Keratinocyte (primary cell): ENCODE measurements at regions not wholly inside any gene's neighbourhood (a gene's known extent, or its start where the extent isn't known, plus 50 kb on each side); places are given as distances from the start of the nearest gene placed in this dataset.

Source experiments
- DNase-seq: peaks from one replicate; pipeline ENCODE4 v3.0.0-alpha.2; 2011; ENCODE audit warnings: low read depth, missing footprints, low spot score
- FAIRE-seq: peaks from 2 replicates; lab custom pipeline; 2011; peaks lifted over from hg19 to GRCh38; lab: Jason Lieb, UNC
- H2AFZ ChIP-seq: 2 replicates; pipeline ENCODE4 v1.6.0; 2012; ENCODE audit warnings: low read length, control low read depth, inconsistent platforms; ENCODE audit not compliant: control insufficient read depth
- H3K27ac ChIP-seq: 2 replicates; pipeline ENCODE4 v1.5.1; 2011; ENCODE audit warnings: low read length; ENCODE audit not compliant: control insufficient read depth, insufficient read depth
- H3K27me3 ChIP-seq: 3 replicates; pipeline ENCODE4 v1.6.0; 2011; ENCODE audit warnings: low read length; ENCODE audit not compliant: control insufficient read depth, insufficient read depth; ENCODE audit errors: extremely low read depth
- H3K36me3 ChIP-seq, 2 experiments: 2 replicates in 1 of 2; 3 replicates in 1 of 2; pipeline ENCODE4 v1.5.1; 2011; ENCODE audit warnings: low read length in 2 of 2, mild to moderate bottlenecking in 1 of 2; ENCODE audit not compliant: control insufficient read depth in 2 of 2, insufficient read depth in 2 of 2; ENCODE audit errors: extremely low read depth in 1 of 2
- H3K4me1 ChIP-seq: 3 replicates; pipeline ENCODE4 v1.5.1; 2011; ENCODE audit warnings: low read length; ENCODE audit not compliant: control insufficient read depth, insufficient read depth; ENCODE audit errors: extremely low read depth
- H3K4me2 ChIP-seq: 3 replicates; pipeline ENCODE4 v1.6.0; 2011; ENCODE audit warnings: low read depth, low read length; ENCODE audit not compliant: control insufficient read depth, insufficient read depth; ENCODE audit errors: extremely low read depth
- H3K4me3 ChIP-seq, 3 experiments: fragments of 200-600 bp in 1 of 3; sonication (generic) in 1 of 3; 2 replicates in 2 of 3; 3 replicates in 1 of 3; pipeline ENCODE4 v1.5.1; 2011 to 2016; ENCODE audit warnings: low read length in 3 of 3, mild to moderate bottlenecking in 3 of 3, control low read depth in 2 of 3, inconsistent platforms in 1 of 3, low read depth in 1 of 3, mixed read lengths in 1 of 3, mixed run types in 1 of 3, moderate library complexity in 1 of 3; ENCODE audit not compliant: control insufficient read depth in 2 of 3, insufficient read depth in 2 of 3; ENCODE audit errors: extremely low read depth in 1 of 3
- H3K79me2 ChIP-seq: 2 replicates; pipeline ENCODE4 v1.6.0; 2012; ENCODE audit warnings: low read length; ENCODE audit not compliant: control insufficient read depth, insufficient read depth
- H3K9ac ChIP-seq: 3 replicates; pipeline ENCODE4 v1.6.0; 2011; ENCODE audit warnings: low read length; ENCODE audit not compliant: control insufficient read depth, insufficient read depth; ENCODE audit errors: extremely low read depth
- H3K9me1 ChIP-seq: 3 replicates; pipeline ENCODE4 v1.6.0; 2011; ENCODE audit warnings: low read length; ENCODE audit not compliant: control insufficient read depth, insufficient read depth; ENCODE audit errors: extremely low read depth
- H3K9me3 ChIP-seq: 2 replicates; pipeline ENCODE4 v1.5.1; 2012; ENCODE audit warnings: low read depth, low read length; ENCODE audit not compliant: control insufficient read depth
- H4K20me1 ChIP-seq: 3 replicates; pipeline ENCODE4 v1.6.0; 2011; ENCODE audit warnings: low read length; ENCODE audit not compliant: control insufficient read depth, insufficient read depth; ENCODE audit errors: extremely low read depth
- EZH2 ChIP-seq: IDR thresholded peaks from one replicate; pipeline ENCODE4 v1.6.1; 2012; ENCODE audit warnings: inconsistent platforms, mild to moderate bottlenecking, low read length, moderate library complexity
- dilution Hi-C: fragments of 300-500 bp; cut with MboI; formaldehyde crosslinking; loops from one replicate; pipeline ENCODE4 v1.7.0; 2020; ENCODE audit warnings: low sequenced_read_pairs; ENCODE audit not compliant: extremely low pct_ligation_motif_present
- TF ChIP-seq, protein P1 (sequence below), 3 experiments: IDR thresholded peaks in 1 of 3; conservative IDR thresholded peaks in 1 of 3; optimal IDR thresholded peaks in 1 of 3; 2 replicates in 2 of 3; 3 replicates in 1 of 3; pipeline versions ENCODE3 to v1.5.1; 2011; ENCODE audit warnings: low read length in 3 of 3, mild to moderate bottlenecking in 3 of 3, moderate library complexity in 2 of 3, control low read depth in 1 of 3, inconsistent platforms in 1 of 3; ENCODE audit not compliant: insufficient read depth in 2 of 3; ENCODE audit errors: extremely low read depth in 1 of 3

DNA sequence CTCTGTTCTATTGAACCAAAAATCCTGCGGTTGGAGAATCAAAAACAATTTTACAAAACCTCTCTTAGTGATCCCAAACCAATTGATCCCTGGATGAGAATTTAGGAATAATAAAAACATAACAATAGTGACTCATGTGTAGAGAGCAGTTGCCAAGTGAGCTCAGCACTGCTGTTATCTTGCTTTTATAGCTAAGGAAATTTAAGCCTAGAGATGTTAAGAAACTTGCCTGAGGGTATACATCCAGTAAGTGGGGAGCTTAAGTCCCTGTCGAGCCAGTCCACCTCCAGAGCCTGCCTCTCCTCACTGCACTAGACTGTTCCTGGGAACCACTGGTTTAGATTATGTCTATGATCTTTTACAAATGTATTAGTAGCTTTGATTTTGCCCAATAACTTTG is 358.4 kb upstream of the LMCD1 start:
- H3K9ac ChIP-seq, result no peak overlapping the region
- H3K9me3 ChIP-seq, result no peaks in the 10 kb centered on the region
- no peaks in the 10 kb centered on the region for H3K9me1 ChIP-seq
- H3K79me2 ChIP-seq, result no peaks in the 10 kb centered on the region
- no peak overlapping the region for H2AFZ ChIP-seq
- dilution Hi-C loops, result no loop called here
- H3K4me2 ChIP-seq, result no peak overlapping the region
- no peak overlapping the region for H3K27ac ChIP-seq
- H4K20me1 ChIP-seq, result no peaks in the 10 kb centered on the region
- no peaks in the 10 kb centered on the region for H3K27me3 ChIP-seq
- FAIRE-seq (no peak), DNase-seq (no peak)
- no peak overlapping the region for H3K4me3 ChIP-seq
- no peaks in the 10 kb centered on the region for H3K4me1 ChIP-seq
- H3K36me3 ChIP-seq, result no peaks in the 10 kb centered on the region
- TF ChIP-seq, protein P1, sequence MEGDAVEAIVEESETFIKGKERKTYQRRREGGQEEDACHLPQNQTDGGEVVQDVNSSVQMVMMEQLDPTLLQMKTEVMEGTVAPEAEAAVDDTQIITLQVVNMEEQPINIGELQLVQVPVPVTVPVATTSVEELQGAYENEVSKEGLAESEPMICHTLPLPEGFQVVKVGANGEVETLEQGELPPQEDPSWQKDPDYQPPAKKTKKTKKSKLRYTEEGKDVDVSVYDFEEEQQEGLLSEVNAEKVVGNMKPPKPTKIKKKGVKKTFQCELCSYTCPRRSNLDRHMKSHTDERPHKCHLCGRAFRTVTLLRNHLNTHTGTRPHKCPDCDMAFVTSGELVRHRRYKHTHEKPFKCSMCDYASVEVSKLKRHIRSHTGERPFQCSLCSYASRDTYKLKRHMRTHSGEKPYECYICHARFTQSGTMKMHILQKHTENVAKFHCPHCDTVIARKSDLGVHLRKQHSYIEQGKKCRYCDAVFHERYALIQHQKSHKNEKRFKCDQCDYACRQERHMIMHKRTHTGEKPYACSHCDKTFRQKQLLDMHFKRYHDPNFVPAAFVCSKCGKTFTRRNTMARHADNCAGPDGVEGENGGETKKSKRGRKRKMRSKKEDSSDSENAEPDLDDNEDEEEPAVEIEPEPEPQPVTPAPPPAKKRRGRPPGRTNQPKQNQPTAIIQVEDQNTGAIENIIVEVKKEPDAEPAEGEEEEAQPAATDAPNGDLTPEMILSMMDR (optimal IDR thresholded peaks at IDR 0.05 in 1 of 3, IDR thresholded peaks at IDR 0.05 in 1 of 3, conservative IDR thresholded peaks at IDR 0.05 in 1 of 3; ENCODE audit: extremely low read depth in 1 of 3, insufficient read depth in 2 of 3, low read length in 3 of 3), result no peak
- no peak for TF ChIP-seq EZH2

DNA sequence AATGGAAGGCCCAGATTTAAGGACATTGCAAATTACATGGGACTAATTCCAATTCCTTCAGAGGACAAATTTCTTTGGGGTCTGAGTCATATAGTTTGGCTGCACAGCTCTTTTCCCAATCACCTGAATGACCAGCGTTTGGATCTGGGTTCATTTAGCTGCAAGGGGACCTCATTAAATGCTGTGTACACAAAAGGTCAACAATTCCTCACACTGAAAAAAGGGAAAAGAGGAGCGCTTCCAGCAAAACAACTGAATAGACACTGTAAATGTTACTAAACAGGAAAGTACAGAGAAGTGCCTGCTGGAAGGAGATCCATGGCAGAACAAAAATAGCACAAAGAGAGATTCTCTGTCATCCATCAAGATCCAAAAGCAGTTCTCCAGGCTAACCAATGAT is 356.0 kb upstream of the LMCD1 start:
- H3K4me2 ChIP-seq, result no peak overlapping the region
- H2AFZ ChIP-seq, result no peak overlapping the region
- H3K4me3 ChIP-seq, result no peak overlapping the region
- no peaks in the 10 kb centered on the region for H4K20me1 ChIP-seq
- no peaks in the 10 kb centered on the region for H3K79me2 ChIP-seq
- no peak overlapping the region for H3K9ac ChIP-seq
- FAIRE-seq (no peak), DNase-seq (no peak)
- H3K36me3 ChIP-seq, result no peaks in the 10 kb centered on the region
- no peaks in the 10 kb centered on the region for H3K9me1 ChIP-seq
- dilution Hi-C loops, result no loop called here
- TF ChIP-seq, protein P1 (optimal IDR thresholded peaks at IDR 0.05 in 1 of 3, IDR thresholded peaks at IDR 0.05 in 1 of 3, conservative IDR thresholded peaks at IDR 0.05 in 1 of 3; ENCODE audit: extremely low read depth in 1 of 3, insufficient read depth in 2 of 3, low read length in 3 of 3), result no peak
- no peak for TF ChIP-seq EZH2
- no peaks in the 10 kb centered on the region for H3K27me3 ChIP-seq
- no peak overlapping the region for H3K27ac ChIP-seq
- H3K9me3 ChIP-seq, result no peaks in the 10 kb centered on the region
- no peaks in the 10 kb centered on the region for H3K4me1 ChIP-seq
